Mesenchymal stem cell (in vitro differentiated cells and primary cell): ENCODE measurements at regions not wholly inside any gene's neighbourhood (a gene's known extent, or its start where the extent isn't known, plus 50 kb on each side); places are given as distances from the start of the nearest gene placed in this dataset.

Source experiments
- DNase-seq: peaks from one replicate; pipeline ENCODE4 v3.0.0-alpha.2; 2013
- H2AFZ ChIP-seq: one replicate; pipeline ENCODE4 v1.6.1; 2013; ENCODE audit warnings: low read depth, mild to moderate bottlenecking, control low read depth, inconsistent platforms, low read length, moderate library complexity
- H2AK5ac ChIP-seq: 2 replicates; pipeline ENCODE4 v1.6.1; 2013; ENCODE audit warnings: low read length, moderate library complexity, mild to moderate bottlenecking, inconsistent platforms; ENCODE audit not compliant: severe bottlenecking
- H2BK120ac ChIP-seq: one replicate; pipeline ENCODE4 v1.6.1; 2013; ENCODE audit warnings: low read depth, mild to moderate bottlenecking, inconsistent platforms, low read length, moderate library complexity
- H2BK12ac ChIP-seq, 2 experiments: one replicate each; pipeline ENCODE4 v1.6.1; 2013; ENCODE audit warnings: inconsistent platforms in 2 of 2, low read length in 2 of 2, mild to moderate bottlenecking in 2 of 2, moderate library complexity in 2 of 2, control low read depth in 1 of 2
- H2BK15ac ChIP-seq: one replicate; pipeline ENCODE4 v1.6.1; 2013; ENCODE audit warnings: mild to moderate bottlenecking, low read depth, inconsistent platforms; ENCODE audit not compliant: poor library complexity, severe bottlenecking
- H2BK5ac ChIP-seq: 2 replicates; pipeline ENCODE4 v1.6.1; 2013; ENCODE audit warnings: low read depth, mild to moderate bottlenecking, low read length, control low read depth, inconsistent platforms; ENCODE audit not compliant: poor library complexity, severe bottlenecking
- H3K14ac ChIP-seq, 2 experiments: one replicate each; pipeline ENCODE4 v1.6.1; 2013; ENCODE audit warnings: inconsistent platforms in 2 of 2, low read length in 2 of 2, control low read depth in 1 of 2, mild to moderate bottlenecking in 1 of 2, moderate library complexity in 1 of 2
- H3K18ac ChIP-seq, 2 experiments: one replicate each; pipeline ENCODE4 v1.6.1; 2013; ENCODE audit warnings: inconsistent platforms in 2 of 2, low read length in 2 of 2, control low read depth in 1 of 2, low read depth in 1 of 2, mild to moderate bottlenecking in 1 of 2
- H3K23ac ChIP-seq, 2 experiments: one replicate each; pipeline ENCODE4 v1.6.1; 2013; ENCODE audit warnings: inconsistent platforms in 2 of 2, low read length in 2 of 2, mild to moderate bottlenecking in 2 of 2, moderate library complexity in 2 of 2, control low read depth in 1 of 2
- H3K27ac ChIP-seq: 2 replicates; pipeline ENCODE4 v1.5.1; 2013; ENCODE audit warnings: mild to moderate bottlenecking, moderate library complexity, low read length, control low read depth, inconsistent platforms; ENCODE audit not compliant: poor library complexity, severe bottlenecking
- H3K27me3 ChIP-seq, 2 experiments: 2 replicates each; pipeline versions ENCODE4 v1.6.1 to v1.7.0; 2013; ENCODE audit warnings: low read length in 2 of 2, mild to moderate bottlenecking in 2 of 2, moderate library complexity in 2 of 2, control low read depth in 1 of 2, inconsistent platforms in 1 of 2; ENCODE audit not compliant: control insufficient read depth in 1 of 2, insufficient read depth in 1 of 2
- H3K36me3 ChIP-seq, 2 experiments: 2 replicates each; pipeline versions ENCODE4 v1.6.1 to v1.7.0; 2013; ENCODE audit warnings: low read length in 2 of 2, control low read depth in 1 of 2, inconsistent platforms in 1 of 2, low read depth in 1 of 2, mild to moderate bottlenecking in 1 of 2; ENCODE audit not compliant: insufficient read depth in 2 of 2, control insufficient read depth in 1 of 2
- H3K4ac ChIP-seq, 2 experiments: one replicate each; pipeline ENCODE4 v1.6.1; 2013; ENCODE audit warnings: inconsistent platforms in 2 of 2, low read length in 2 of 2, mild to moderate bottlenecking in 2 of 2, moderate library complexity in 2 of 2, control low read depth in 1 of 2, low read depth in 1 of 2
- H3K4me1 ChIP-seq: 2 replicates; pipeline ENCODE4 v1.6.1; 2013; ENCODE audit warnings: low read depth, low read length, control low read depth; ENCODE audit not compliant: control insufficient read depth, insufficient read depth
- H3K4me2 ChIP-seq: 2 replicates; pipeline ENCODE4 v1.6.1; 2013; ENCODE audit warnings: low read length, mild to moderate bottlenecking, inconsistent platforms; ENCODE audit not compliant: poor library complexity, severe bottlenecking
- H3K4me3 ChIP-seq, 2 experiments: 2 replicates each; pipeline versions ENCODE4 v1.5.1 to v1.7.0; 2013; ENCODE audit warnings: low read length in 2 of 2, mild to moderate bottlenecking in 2 of 2, control low read depth in 1 of 2, low read depth in 1 of 2; ENCODE audit not compliant: insufficient read depth in 1 of 2
- H3K79me1 ChIP-seq: replicated peaks from 2 replicates; pipeline ENCODE4 v1.6.1; 2013; ENCODE audit warnings: mild to moderate bottlenecking, control low read depth, low read length, inconsistent platforms; ENCODE audit not compliant: poor library complexity, severe bottlenecking
- H3K9ac ChIP-seq: 2 replicates; pipeline ENCODE4 v1.7.0; 2013; ENCODE audit warnings: mild to moderate bottlenecking, low read length, moderate library complexity
- H3K9me3 ChIP-seq: 2 replicates; pipeline ENCODE4 v1.7.0; 2013; ENCODE audit warnings: mild to moderate bottlenecking, low read length; ENCODE audit not compliant: control insufficient read depth
- H4K8ac ChIP-seq: one replicate; pipeline ENCODE4 v1.6.1; 2013; ENCODE audit warnings: inconsistent platforms, mild to moderate bottlenecking, low read length, moderate library complexity
- H4K91ac ChIP-seq: one replicate; pipeline ENCODE4 v1.6.1; 2013; ENCODE audit warnings: mild to moderate bottlenecking, low read length, inconsistent platforms
- WGBS: methylation state at CpG from one replicate; pipeline ENCODE4 v1.1.7; 2013; ENCODE audit warnings: mixed read lengths; 5-methylcytosine and 5-hydroxymethylcytosine counted together

DNA sequence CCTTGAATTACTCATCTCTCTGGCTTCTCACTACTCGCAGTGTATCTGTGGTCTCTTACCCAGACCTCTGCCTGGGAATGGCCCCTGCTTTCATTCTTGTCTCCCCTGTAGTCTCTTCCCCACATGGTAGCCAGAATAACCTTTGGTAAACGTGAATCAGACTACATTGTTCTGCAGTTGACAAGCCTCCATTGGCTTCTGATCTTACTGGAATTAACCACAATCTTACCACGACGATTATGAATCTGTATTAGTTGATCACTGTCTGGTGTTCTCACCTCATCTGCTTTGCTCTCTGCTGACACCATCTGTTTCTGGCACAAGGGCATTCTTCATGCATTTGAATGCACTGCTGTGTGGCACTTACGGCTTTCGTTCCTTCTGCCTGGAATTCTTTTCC lies 781.2 kb downstream of the MTRR start:
- Histone ChIP-seq H3K27ac (peak overlapping the region; percentile 21), H3K23ac (no peak overlapping the region), H2BK120ac (no peak overlapping the region), H2AK5ac (no peak overlapping the region), H3K4ac (no peak overlapping the region), H3K36me3 (no peaks in the 10 kb centered on the region), H3K14ac (no peak overlapping the region), H2AFZ (no peak overlapping the region), H3K9ac (no peak overlapping the region), H3K4me3 (no peak overlapping the region), H3K4me2 (no peak overlapping the region), H2BK5ac (no peak overlapping the region), H3K9me3 (no peaks in the 10 kb centered on the region), H4K91ac (no peak overlapping the region), H3K79me1 (no peaks in the 10 kb centered on the region), H2BK12ac (no peak overlapping the region), H2BK15ac (no peak overlapping the region), H4K8ac (no peak overlapping the region), H3K27me3 (no peaks in the 10 kb centered on the region), H3K18ac (no peak overlapping the region), H3K4me1 (peaks cover under 1% of the 10 kb centered on the region)
- no peak for DNase-seq
- WGBS = 81% methylated on average over 6 of the region's 6 CpGs

DNA sequence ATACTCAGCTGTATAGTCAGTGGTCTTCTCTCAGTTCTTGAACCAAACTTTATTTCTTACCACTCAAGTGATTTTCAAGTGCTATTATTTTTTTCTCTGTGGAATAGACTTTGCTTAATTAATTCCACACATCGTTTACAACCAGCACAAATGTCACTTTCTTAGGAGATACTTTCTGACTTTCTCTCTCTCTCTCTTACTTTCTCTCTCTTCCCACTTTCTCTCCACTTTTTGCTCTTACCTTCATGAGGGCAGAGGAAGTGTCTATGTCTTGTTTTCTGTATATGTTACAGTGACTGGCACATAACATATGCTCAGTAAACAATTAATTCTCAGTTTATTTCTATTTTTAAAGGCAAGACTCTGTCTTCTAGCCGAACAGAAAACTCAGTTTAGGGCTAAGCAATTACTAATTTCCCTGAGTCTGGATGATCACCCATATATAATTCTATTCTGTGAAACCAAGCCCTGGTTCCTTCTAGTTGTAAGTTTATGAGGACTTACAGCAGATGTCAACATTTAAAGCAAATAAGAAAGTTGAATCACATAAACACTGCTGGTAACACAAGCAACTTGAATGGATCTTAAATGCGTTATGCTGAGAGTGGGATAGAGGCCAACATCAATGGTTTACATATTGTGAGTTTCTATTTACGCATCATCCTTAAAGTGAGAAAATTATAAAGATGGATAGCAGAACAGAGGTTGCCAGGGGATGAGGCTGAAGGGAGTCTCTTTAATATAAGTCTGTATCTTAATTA lies 791.4 kb downstream of the MTRR start:
- H4K91ac ChIP-seq = no peak overlapping the region
- H3K9ac ChIP-seq = no peak overlapping the region
- H2BK12ac ChIP-seq = no peak overlapping the region
- peak; percentile 2 for DNase-seq
- H2BK120ac ChIP-seq = no peak overlapping the region
- H3K79me1 ChIP-seq = no peaks in the 10 kb centered on the region
- H3K36me3 ChIP-seq = no peaks in the 10 kb centered on the region
- H3K4ac ChIP-seq = no peak overlapping the region
- H3K14ac ChIP-seq = no peak overlapping the region
- H4K8ac ChIP-seq = no peak overlapping the region
- no peak overlapping the region for H3K27ac ChIP-seq
- H2AK5ac ChIP-seq = no peak overlapping the region
- H3K4me2 ChIP-seq = no peak overlapping the region
- no peaks in the 10 kb centered on the region for H3K27me3 ChIP-seq
- H2AFZ ChIP-seq = no peak overlapping the region
- H2BK15ac ChIP-seq = no peak overlapping the region
- no peak overlapping the region for H2BK5ac ChIP-seq
- no peaks in the 10 kb centered on the region for H3K4me1 ChIP-seq
- WGBS = 89% methylated on average over 4 of the region's 4 CpGs
- no peak overlapping the region for H3K4me3 ChIP-seq
- no peak overlapping the region for H3K18ac ChIP-seq
- H3K9me3 ChIP-seq = no peaks in the 10 kb centered on the region
- H3K23ac ChIP-seq = no peak overlapping the region

DNA sequence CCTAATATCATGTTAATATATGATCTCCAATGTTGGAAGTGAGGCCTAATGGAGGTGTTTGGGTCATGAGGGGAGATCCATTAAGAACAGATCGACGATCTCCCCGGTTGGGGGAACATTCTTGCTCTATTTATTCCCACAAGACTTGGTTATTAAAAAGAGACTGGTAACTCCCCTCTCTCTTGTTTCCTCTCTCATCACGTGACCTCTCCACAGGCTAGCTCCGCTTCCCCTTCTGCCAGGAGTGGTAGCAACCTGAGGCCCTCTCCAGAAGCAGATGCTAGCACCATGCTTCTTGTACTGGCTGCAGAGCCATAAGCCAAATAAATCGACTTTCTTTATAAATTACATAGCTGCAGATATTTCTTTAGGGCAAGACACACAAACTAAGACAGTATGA lies 794.4 kb downstream of the MTRR start:
- Histone ChIP-seq H2BK120ac (no peak overlapping the region), H4K91ac (no peak overlapping the region), H3K27ac (no peak overlapping the region), H2AK5ac (no peak overlapping the region), H3K36me3 (no peaks in the 10 kb centered on the region), H2AFZ (no peak overlapping the region), H3K9me3 (no peaks in the 10 kb centered on the region), H3K18ac (no peak overlapping the region), H2BK15ac (no peak overlapping the region), H3K4me3 (no peak overlapping the region), H3K4ac (no peak overlapping the region), H3K9ac (no peak overlapping the region), H3K27me3 (no peaks in the 10 kb centered on the region), H2BK5ac (no peak overlapping the region), H3K4me2 (no peak overlapping the region), H3K79me1 (no peaks in the 10 kb centered on the region), H2BK12ac (no peak overlapping the region), H3K14ac (no peak overlapping the region), H3K4me1 (no peaks in the 10 kb centered on the region), H4K8ac (no peak overlapping the region), H3K23ac (no peak overlapping the region)
- DNase-seq = no peak
- 71% methylated on average over 6 of the region's 6 CpGs for WGBS

DNA sequence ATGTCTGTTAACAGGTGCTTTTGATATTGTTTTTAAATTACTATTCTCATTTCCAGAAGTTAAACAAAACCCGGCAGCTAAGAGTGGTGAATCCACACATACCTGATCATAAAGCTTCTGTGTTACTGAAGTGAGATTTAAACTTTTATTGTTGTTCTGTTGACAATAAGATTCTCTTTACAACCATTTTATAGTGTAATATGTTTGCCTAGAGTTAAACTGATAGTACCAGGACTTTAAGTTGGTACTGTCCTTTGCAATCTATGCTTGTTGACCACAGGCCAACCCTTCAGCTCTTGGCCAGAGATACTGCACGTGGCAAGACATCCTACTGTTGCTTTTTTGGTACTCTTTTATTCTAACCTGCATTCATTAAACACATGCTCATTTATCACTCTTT lies 806.2 kb downstream of the MTRR start:
- Histone ChIP-seq H3K9me3 (no peaks in the 10 kb centered on the region), H3K4me2 (no peak overlapping the region), H3K4me1 (peaks cover 3% of the 10 kb centered on the region), H2BK15ac (no peak overlapping the region), H2BK5ac (no peak overlapping the region), H2AK5ac (no peak overlapping the region), H3K14ac (no peak overlapping the region), H3K27ac (no peak overlapping the region), H3K18ac (no peak overlapping the region), H3K9ac (no peak overlapping the region), H3K4ac (no peak overlapping the region), H2BK12ac (no peak overlapping the region), H3K27me3 (no peaks in the 10 kb centered on the region), H3K79me1 (no peaks in the 10 kb centered on the region), H3K4me3 (no peak overlapping the region), H2AFZ (no peak overlapping the region), H4K8ac (no peak overlapping the region), H2BK120ac (no peak overlapping the region), H3K36me3 (no peaks in the 10 kb centered on the region), H4K91ac (no peak overlapping the region), H3K23ac (no peak overlapping the region)
- WGBS = 59% methylated on average over 1 of the region's 2 CpGs
- no peak for DNase-seq
